ENCODE measurements at regions not wholly inside any gene's neighbourhood (a gene's known extent, or its start where the extent isn't known, plus 50 kb on each side); places are given as distances from the start of the nearest gene placed in this dataset.

DNA sequence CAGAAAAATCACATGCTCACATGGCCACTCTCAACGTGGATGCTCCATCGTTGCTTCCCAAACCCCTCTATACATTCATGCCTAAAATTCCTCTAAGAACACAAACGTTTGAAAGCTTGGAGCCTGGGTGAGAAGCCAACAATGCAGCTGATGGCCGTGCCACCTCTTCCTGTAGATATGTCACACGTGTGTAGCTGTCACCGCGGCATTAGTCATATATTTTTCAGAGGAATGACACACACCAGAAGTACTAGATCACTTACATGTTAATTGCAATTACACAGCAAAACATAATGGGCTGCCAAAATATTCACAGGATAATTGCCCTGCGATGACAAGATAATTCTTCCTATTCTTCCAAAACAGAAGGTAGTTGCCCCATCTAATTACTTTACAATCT lies 112.7 kb upstream of the BACE2 start:
- 35% methylated on average over 8 of the region's 8 CpGs for WGBS (ENCODE audit: low lambda C conversion rate)
- POLR2A ChIA-PET, result no interaction called here
- Histone ChIP-seq H3K9me3 (ENCODE audit: low read length) (no peaks in the 10 kb centered on the region), H4K20me1 (ENCODE audit: insufficient read depth, low read length) (no peaks in the 10 kb centered on the region), H3K27ac (ENCODE audit: extremely low read length, insufficient read depth, low read length) (no peak overlapping the region), H3K4me3 (replicated peaks in 1 of 3; ENCODE audit: insufficient read depth in 1 of 3, low read depth in 2 of 3, low read length in 3 of 3) (no peak overlapping the region), H2AFZ (ENCODE audit: low read length) (no peak overlapping the region), H3K9ac (ENCODE audit: insufficient read depth, low read depth, low read length) (no peak overlapping the region), H3K4me2 (ENCODE audit: low read depth, low read length) (no peak overlapping the region), H3K79me2 (ENCODE audit: insufficient read depth, low read length) (no peaks in the 10 kb centered on the region), H3K36me3 (replicated peaks in 1 of 2; ENCODE audit: control insufficient read depth in 1 of 2, insufficient read depth in 2 of 2, low read length in 2 of 2) (no peaks in the 10 kb centered on the region), H3K27me3 (ENCODE audit: control insufficient read depth in 1 of 2, insufficient read depth in 2 of 2, low read length in 2 of 2) (peaks cover 0 to 3% of the 10 kb centered on the region in 2 experiments; a peak in 1 of 5 replicates), H3K4me1 (ENCODE audit: insufficient read depth, low read length) (no peaks in the 10 kb centered on the region)
- no peak for ATAC-seq
- intact Hi-C loops (cut with micrococcal nuclease; ENCODE audit: unreplicated experiment), result no loop called here
- no TSS peak for BruUV-seq (replicated peaks)
- TF ChIP-seq HDAC1 (CRISPR knock-in tag; IDR thresholded peaks at IDR 0.05), result no peak
- no peak for TF ChIP-seq ZFP36 (IDR thresholded peaks at IDR 0.05; ENCODE audit: borderline replicate concordance, low read depth, low read length, partially characterized antibody)
- TF ChIP-seq, protein P1, sequence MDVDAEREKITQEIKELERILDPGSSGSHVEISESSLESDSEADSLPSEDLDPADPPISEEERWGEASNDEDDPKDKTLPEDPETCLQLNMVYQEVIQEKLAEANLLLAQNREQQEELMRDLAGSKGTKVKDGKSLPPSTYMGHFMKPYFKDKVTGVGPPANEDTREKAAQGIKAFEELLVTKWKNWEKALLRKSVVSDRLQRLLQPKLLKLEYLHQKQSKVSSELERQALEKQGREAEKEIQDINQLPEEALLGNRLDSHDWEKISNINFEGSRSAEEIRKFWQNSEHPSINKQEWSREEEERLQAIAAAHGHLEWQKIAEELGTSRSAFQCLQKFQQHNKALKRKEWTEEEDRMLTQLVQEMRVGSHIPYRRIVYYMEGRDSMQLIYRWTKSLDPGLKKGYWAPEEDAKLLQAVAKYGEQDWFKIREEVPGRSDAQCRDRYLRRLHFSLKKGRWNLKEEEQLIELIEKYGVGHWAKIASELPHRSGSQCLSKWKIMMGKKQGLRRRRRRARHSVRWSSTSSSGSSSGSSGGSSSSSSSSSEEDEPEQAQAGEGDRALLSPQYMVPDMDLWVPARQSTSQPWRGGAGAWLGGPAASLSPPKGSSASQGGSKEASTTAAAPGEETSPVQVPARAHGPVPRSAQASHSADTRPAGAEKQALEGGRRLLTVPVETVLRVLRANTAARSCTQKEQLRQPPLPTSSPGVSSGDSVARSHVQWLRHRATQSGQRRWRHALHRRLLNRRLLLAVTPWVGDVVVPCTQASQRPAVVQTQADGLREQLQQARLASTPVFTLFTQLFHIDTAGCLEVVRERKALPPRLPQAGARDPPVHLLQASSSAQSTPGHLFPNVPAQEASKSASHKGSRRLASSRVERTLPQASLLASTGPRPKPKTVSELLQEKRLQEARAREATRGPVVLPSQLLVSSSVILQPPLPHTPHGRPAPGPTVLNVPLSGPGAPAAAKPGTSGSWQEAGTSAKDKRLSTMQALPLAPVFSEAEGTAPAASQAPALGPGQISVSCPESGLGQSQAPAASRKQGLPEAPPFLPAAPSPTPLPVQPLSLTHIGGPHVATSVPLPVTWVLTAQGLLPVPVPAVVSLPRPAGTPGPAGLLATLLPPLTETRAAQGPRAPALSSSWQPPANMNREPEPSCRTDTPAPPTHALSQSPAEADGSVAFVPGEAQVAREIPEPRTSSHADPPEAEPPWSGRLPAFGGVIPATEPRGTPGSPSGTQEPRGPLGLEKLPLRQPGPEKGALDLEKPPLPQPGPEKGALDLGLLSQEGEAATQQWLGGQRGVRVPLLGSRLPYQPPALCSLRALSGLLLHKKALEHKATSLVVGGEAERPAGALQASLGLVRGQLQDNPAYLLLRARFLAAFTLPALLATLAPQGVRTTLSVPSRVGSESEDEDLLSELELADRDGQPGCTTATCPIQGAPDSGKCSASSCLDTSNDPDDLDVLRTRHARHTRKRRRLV (CRISPR knock-in tag; IDR thresholded peaks at IDR 0.05), result no peak
- DNase-seq (ENCODE audit: low spot score), result no peak
- CTCF ChIA-PET (ENCODE audit: low intra/inter-chr PET ratio, low total read pairs), result no interaction called here
- FAIRE-seq, result no peak
- in situ Hi-C loops (cut with HindIII; ENCODE audit: extremely low pct_ligation_motif_present, low pct_unique_long_range_greater_than_20kb), result loop anchor here (25.0 kb wide), 1 partner anchor 593 kb away; no protein-coding TSS in a partner anchor

DNA sequence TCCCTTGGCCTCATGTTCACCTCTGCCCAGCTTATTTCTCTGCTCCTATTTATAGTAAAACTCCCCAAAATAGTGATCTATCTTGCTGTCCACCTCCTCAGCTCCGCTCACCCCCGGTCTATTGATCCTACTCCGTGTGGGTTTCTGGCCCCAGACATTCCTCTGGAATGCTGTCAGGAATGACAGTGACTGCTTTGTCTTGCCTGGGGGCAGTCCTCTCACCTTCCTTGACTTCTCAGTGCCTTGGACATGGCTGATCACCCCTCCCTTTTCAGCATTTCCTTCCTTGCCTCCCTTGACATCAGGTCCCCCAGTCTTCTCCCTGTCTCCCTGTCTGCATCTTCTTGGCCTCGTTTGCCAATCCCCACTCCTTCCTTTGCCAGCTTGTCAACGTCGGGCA lies 108.1 kb upstream of the BACE2 start:
- ChIA-PET POLR2A (no interaction called here), CTCF (ENCODE audit: low intra/inter-chr PET ratio, low total read pairs) (no interaction called here)
- no peaks in the 10 kb centered on the region for H4K20me1 ChIP-seq (ENCODE audit: insufficient read depth, low read length)
- intact Hi-C loops (cut with micrococcal nuclease; ENCODE audit: unreplicated experiment) (no loop called here), in situ Hi-C loops (cut with HindIII; ENCODE audit: extremely low pct_ligation_motif_present, low pct_unique_long_range_greater_than_20kb) (loop anchor here (25.0 kb wide), 1 partner anchor 598 kb away; no protein-coding TSS in a partner anchor)
- H3K27ac ChIP-seq (ENCODE audit: extremely low read length, insufficient read depth, low read length), result no peak overlapping the region
- no peaks in the 10 kb centered on the region for H3K9me3 ChIP-seq (ENCODE audit: low read length)
- no peak overlapping the region for H2AFZ ChIP-seq (ENCODE audit: low read length)
- WGBS (ENCODE audit: low lambda C conversion rate), result under 1% methylated on average over 6 of the region's 6 CpGs
- H3K9ac ChIP-seq (ENCODE audit: insufficient read depth, low read depth, low read length), result no peak overlapping the region
- no peak overlapping the region for H3K4me2 ChIP-seq (ENCODE audit: low read depth, low read length)
- ATAC-seq, result no peak
- peaks cover 0 to 8% of the 10 kb centered on the region in 2 experiments; a peak in 2 of 5 replicates for H3K27me3 ChIP-seq (ENCODE audit: control insufficient read depth in 1 of 2, insufficient read depth in 2 of 2, low read length in 2 of 2)
- no peaks in the 10 kb centered on the region for H3K79me2 ChIP-seq (ENCODE audit: insufficient read depth, low read length)
- no peaks in the 10 kb centered on the region for H3K36me3 ChIP-seq (replicated peaks in 1 of 2; ENCODE audit: control insufficient read depth in 1 of 2, insufficient read depth in 2 of 2, low read length in 2 of 2)
- no peaks in the 10 kb centered on the region for H3K4me1 ChIP-seq (ENCODE audit: insufficient read depth, low read length)
- no TSS peak for BruUV-seq (replicated peaks)
- H3K4me3 ChIP-seq (replicated peaks in 1 of 3; ENCODE audit: insufficient read depth in 1 of 3, low read depth in 2 of 3, low read length in 3 of 3), result no peak overlapping the region
- DNase-seq (ENCODE audit: low spot score), result no peak
- no peak for FAIRE-seq
- TF ChIP-seq ZNF138 (CRISPR knock-in tag; IDR thresholded peaks at IDR 0.05; ENCODE audit: low read depth), result no peak
- TF ChIP-seq THAP11 (CRISPR knock-in tag; IDR thresholded peaks at IDR 0.05), result no peak
- TF ChIP-seq, protein P2, sequence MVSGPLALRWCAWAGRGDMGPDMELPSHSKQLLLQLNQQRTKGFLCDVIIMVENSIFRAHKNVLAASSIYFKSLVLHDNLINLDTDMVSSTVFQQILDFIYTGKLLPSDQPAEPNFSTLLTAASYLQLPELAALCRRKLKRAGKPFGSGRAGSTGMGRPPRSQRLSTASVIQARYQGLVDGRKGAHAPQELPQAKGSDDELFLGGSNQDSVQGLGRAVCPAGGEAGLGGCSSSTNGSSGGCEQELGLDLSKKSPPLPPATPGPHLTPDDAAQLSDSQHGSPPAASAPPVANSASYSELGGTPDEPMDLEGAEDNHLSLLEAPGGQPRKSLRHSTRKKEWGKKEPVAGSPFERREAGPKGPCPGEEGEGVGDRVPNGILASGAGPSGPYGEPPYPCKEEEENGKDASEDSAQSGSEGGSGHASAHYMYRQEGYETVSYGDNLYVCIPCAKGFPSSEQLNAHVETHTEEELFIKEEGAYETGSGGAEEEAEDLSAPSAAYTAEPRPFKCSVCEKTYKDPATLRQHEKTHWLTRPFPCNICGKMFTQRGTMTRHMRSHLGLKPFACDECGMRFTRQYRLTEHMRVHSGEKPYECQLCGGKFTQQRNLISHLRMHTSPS (CRISPR knock-in tag; IDR thresholded peaks at IDR 0.05; ENCODE audit: low read depth), result no peak
- no peak for TF ChIP-seq NFE2 (CRISPR knock-in tag; IDR thresholded peaks at IDR 0.05)
- TF ChIP-seq, protein P3, sequence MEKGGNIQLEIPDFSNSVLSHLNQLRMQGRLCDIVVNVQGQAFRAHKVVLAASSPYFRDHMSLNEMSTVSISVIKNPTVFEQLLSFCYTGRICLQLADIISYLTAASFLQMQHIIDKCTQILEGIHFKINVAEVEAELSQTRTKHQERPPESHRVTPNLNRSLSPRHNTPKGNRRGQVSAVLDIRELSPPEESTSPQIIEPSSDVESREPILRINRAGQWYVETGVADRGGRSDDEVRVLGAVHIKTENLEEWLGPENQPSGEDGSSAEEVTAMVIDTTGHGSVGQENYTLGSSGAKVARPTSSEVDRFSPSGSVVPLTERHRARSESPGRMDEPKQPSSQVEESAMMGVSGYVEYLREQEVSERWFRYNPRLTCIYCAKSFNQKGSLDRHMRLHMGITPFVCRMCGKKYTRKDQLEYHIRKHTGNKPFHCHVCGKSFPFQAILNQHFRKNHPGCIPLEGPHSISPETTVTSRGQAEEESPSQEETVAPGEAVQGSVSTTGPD (CRISPR knock-in tag; IDR thresholded peaks at IDR 0.05), result no peak

Measured in HepG2 (cell line).